22Rv1 (cell line): ENCODE measurements at regions not wholly inside any gene's neighbourhood (a gene's known extent, or its start where the extent isn't known, plus 50 kb on each side); places are given as distances from the start of the nearest gene placed in this dataset.

Source experiments
- CTCF ChIP-seq: fragments of 450-650 bp; IDR thresholded peaks from 2 replicates; pipeline ENCODE4 v1.5.1; 2017; ENCODE audit warnings: mild to moderate bottlenecking
- ZFX ChIP-seq: fragments of 450-650 bp; IDR thresholded peaks from 2 replicates; pipeline ENCODE4 v1.6.1; 2017; ENCODE audit warnings: antibody characterized with exemption, borderline replicate concordance

GRCh38 chr16:76125871-76126270 lies 151.3 kb upstream of the CNTNAP4 start:
- TF ChIP-seq CTCF (no peak), ZFX (no peak)
